ES-I3 (cell line): ENCODE measurements at regions not wholly inside any gene's neighbourhood (a gene's known extent, or its start where the extent isn't known, plus 50 kb on each side); places are given as distances from the start of the nearest gene placed in this dataset.
"Not testable (repeated sequence)": the region's sequence is repeated elsewhere in the genome, so short reads cannot be mapped to it uniquely, and the experiment has no call there.

Source experiments
- H3K36me3 ChIP-seq: 2 replicates; pipeline ENCODE4 v1.6.1; 2013; ENCODE audit warnings: mild to moderate bottlenecking, low read length, control low read depth, moderate library complexity; ENCODE audit not compliant: insufficient read depth
- H3K4me1 ChIP-seq: 2 replicates; pipeline ENCODE4 v1.6.1; 2013; ENCODE audit warnings: mild to moderate bottlenecking, control low read depth, low read length; ENCODE audit not compliant: insufficient read depth
- H3K9ac ChIP-seq: 2 replicates; pipeline ENCODE4 v1.6.1; 2013; ENCODE audit warnings: low read depth, mild to moderate bottlenecking, low read length, moderate library complexity
- H3K9me3 ChIP-seq: 2 replicates; pipeline ENCODE4 v1.6.1; 2013; ENCODE audit warnings: mild to moderate bottlenecking, low read length, moderate library complexity; ENCODE audit not compliant: control insufficient read depth, insufficient read depth

GRCh38 chr4:9110700-9111099 lies 59.5 kb upstream of the FAM90A26 start:
- not testable (repeated sequence) for H3K36me3 ChIP-seq, H3K9ac ChIP-seq, H3K9me3 ChIP-seq, H3K4me1 ChIP-seq

- not testable (repeated sequence) for H3K4me1 ChIP-seq, H3K9ac ChIP-seq, H3K36me3 ChIP-seq, H3K9me3 ChIP-seq
These were observed 67.1 kb upstream of the FAM90A26 start for GRCh38 chr4:9103148-9103524.

GRCh38 chr4:9102471-9103147 lies 67.6 kb upstream of the FAM90A26 start:
- H3K4me1 ChIP-seq, H3K9ac ChIP-seq, H3K9me3 ChIP-seq, H3K36me3 ChIP-seq: not testable (repeated sequence)

GRCh38 chr4:9096330-9096729 lies 73.9 kb upstream of the FAM90A26 start:
- H3K36me3 ChIP-seq, H3K9me3 ChIP-seq, H3K4me1 ChIP-seq: not testable (repeated sequence)

GRCh38 chr4:9078796-9079195 lies 91.4 kb upstream of the FAM90A26 start:
- not testable (repeated sequence) for H3K9me3 ChIP-seq, H3K36me3 ChIP-seq, H3K4me1 ChIP-seq, H3K9ac ChIP-seq

More at GRCh38 chr4:9096330-9096729, 73.9 kb upstream of the FAM90A26 start:
- H3K9ac ChIP-seq, result not testable (repeated sequence)

GRCh38 chr4:9076974-9077373 lies 93.2 kb upstream of the FAM90A26 start:
- H3K36me3 ChIP-seq, H3K9ac ChIP-seq, H3K4me1 ChIP-seq, H3K9me3 ChIP-seq: not testable (repeated sequence)

- H3K9ac ChIP-seq, H3K36me3 ChIP-seq, H3K9me3 ChIP-seq, H3K4me1 ChIP-seq: not testable (repeated sequence)
These were observed 93.7 kb upstream of the FAM90A26 start for GRCh38 chr4:9076486-9076885.

GRCh38 chr4:9073371-9073770 lies 96.8 kb upstream of the FAM90A26 start:
- H3K4me1 ChIP-seq, H3K9ac ChIP-seq, H3K36me3 ChIP-seq, H3K9me3 ChIP-seq: not testable (repeated sequence)

GRCh38 chr4:9072521-9073220 lies 97.5 kb upstream of the FAM90A26 start:
- not testable (repeated sequence) for H3K36me3 ChIP-seq, H3K9ac ChIP-seq, H3K4me1 ChIP-seq, H3K9me3 ChIP-seq

GRCh38 chr4:9067923-9068322 lies 102.3 kb upstream of the FAM90A26 start:
- H3K9ac ChIP-seq, H3K36me3 ChIP-seq, H3K4me1 ChIP-seq: not testable (repeated sequence)

GRCh38 chr4:9063612-9064011 lies 106.6 kb upstream of the FAM90A26 start:
- H3K36me3 ChIP-seq, H3K4me1 ChIP-seq, H3K9me3 ChIP-seq, H3K9ac ChIP-seq: not testable (repeated sequence)

More at GRCh38 chr4:9067923-9068322, 102.3 kb upstream of the FAM90A26 start:
- not testable (repeated sequence) for H3K9me3 ChIP-seq

- not testable (repeated sequence) for H3K9me3 ChIP-seq, H3K4me1 ChIP-seq, H3K9ac ChIP-seq, H3K36me3 ChIP-seq
These were observed 145.3 kb upstream of the FAM90A26 start for GRCh38 chr4:9024866-9025265.

- H3K36me3 ChIP-seq, H3K9ac ChIP-seq, H3K9me3 ChIP-seq, H3K4me1 ChIP-seq: not testable (repeated sequence)
These were observed 138.2 kb upstream of the HMX1 start for GRCh38 chr4:9009792-9010191.

GRCh38 chr4:9008407-9008806 lies 136.8 kb upstream of the HMX1 start:
- H3K4me1 ChIP-seq, H3K36me3 ChIP-seq, H3K9me3 ChIP-seq, H3K9ac ChIP-seq: not testable (repeated sequence)

GRCh38 chr4:9001153-9001552 lies 129.5 kb upstream of the HMX1 start:
- not testable (repeated sequence) for H3K4me1 ChIP-seq, H3K9me3 ChIP-seq, H3K36me3 ChIP-seq
- H3K9ac ChIP-seq, result peak overlapping the region; percentile 28; the same call in 1 of the 2 replicates
